T47D (cell line): ENCODE measurements at regions not wholly inside any gene's neighbourhood (a gene's known extent, or its start where the extent isn't known, plus 50 kb on each side); places are given as distances from the start of the nearest gene placed in this dataset.

Source experiments
- DNase-seq, 2 experiments: peaks; one replicate each; pipeline versions ENCODE4 v3.0.0 to v3.0.0-alpha.2; 2011 to 2012; ENCODE audit warnings: low read depth in 1 of 2, low spot score in 1 of 2
- JUND ChIP-seq: IDR thresholded peaks from 2 replicates; pipeline ENCODE4 v1.6.1; 2012; ENCODE audit warnings: low read depth
- in situ Hi-C: cut with HindIII; loops from 2 replicates; pipeline ENCODE4 v1.10.0; 2016; ENCODE audit warnings: low sequenced_read_pairs, low pct_unique_long_range_greater_than_20kb

DNA sequence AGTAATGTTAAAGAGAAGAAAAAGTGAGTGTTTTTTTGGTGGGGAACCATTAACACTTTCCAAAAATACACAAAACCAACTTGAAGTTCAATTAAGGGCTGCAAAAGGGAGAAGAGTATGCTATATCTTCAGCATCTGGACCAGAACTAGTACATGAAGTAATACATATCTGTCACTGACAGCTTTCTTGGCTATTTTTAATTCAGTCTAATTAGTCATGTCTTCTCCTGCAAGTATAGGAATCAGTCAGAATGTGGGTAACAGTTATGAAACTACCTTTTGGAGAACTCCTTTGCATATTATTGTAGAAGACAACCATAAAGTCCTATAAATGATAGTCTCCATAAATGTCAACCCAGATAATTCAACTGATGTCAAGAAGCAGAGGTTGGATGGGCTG, 901.2 kb downstream of the TTLL7 start:
- in situ Hi-C loops, result no loop called here
- no peak for TF ChIP-seq JUND

DNA sequence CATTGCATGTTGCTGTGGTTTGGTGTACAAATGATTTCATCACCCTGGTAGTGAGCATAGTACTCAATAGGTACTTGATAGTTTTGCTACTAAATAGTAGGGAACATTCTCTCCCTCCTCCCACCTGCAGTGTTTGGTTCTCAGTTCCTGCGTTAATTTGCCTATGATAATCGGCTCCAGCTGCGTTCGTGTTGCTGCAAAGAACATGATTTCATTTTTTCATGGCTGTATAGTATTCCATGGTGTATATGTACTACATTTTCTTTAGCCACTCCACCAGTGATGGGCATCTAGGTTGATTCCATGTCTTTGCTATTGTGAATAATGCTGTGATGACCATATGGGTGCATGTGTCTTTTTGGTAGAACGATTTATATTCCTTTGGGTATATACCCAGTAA, 903.4 kb downstream of the TTLL7 start:
- in situ Hi-C loops, result no loop called here
- no peak for DNase-seq
- TF ChIP-seq JUND, result no peak

More for the DNA sequence above, 901.2 kb downstream of the TTLL7 start:
- DNase-seq, result no peak

DNA sequence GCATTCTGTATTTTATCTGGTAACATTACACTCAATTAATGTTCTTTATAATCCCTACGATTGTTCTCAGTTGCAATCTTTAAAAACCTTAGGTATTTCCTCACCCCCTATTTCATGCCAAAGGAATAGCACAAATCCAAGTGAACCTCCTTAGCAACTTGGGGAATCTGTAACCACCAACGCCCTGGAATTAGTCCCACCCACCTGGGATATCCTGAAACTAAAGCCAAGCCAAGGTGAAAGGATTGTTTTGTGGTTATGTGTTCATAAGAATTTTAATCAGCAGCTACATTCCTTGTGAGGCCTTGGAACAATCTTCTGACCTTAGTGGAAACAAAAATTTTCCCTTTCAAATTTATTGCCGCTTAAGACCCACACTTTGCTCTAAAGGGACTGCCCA, 908.7 kb downstream of the TTLL7 start:
- no peak for DNase-seq
- in situ Hi-C loops, result no loop called here
- TF ChIP-seq JUND, result no peak

DNA sequence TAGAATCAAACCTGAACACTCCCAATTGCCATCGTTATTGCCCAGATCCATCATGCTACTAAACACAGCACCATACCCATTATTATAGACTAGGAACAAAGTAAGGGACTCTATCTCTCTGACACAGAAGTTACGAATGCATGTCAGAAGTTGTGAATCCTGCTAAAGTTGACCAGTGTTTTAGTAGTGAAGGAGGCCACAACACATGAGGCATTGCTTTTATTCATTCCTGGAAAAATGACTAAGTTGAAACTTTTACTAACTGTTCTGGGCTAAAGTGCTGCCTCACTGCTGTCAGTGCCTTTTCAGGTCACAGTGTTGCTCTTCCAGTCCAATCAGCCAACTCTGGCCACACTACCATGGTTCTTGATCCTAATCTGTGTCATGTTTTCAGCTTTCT, 911.1 kb downstream of the TTLL7 start:
- in situ Hi-C loops, result no loop called here
- no peak for DNase-seq
- no peak for TF ChIP-seq JUND

DNA sequence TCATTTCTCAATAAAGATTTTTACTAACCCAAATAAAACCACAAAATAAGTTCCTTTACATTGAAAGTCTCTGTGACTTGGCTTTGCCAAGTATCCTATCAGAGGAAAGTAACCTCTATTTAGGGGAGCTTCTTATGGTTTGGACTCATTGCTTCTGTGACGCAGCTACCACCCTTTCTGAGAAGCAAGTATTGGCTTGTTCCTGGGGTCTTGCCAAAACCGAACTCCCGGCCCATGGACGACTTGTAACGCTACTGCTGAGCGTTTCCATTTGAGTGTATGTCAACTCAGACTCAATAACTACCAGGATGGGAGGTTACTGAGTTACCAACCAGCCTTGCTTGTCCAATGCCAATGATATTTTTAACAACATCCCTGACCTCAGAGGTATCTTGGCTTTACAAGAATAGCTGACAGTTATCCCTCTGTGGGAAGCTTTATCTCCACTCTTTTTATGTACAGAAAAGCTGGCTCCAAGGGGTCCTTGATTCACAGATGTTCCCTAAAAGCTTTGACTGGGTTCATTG, 911.9 kb downstream of the TTLL7 start:
- no peak for TF ChIP-seq JUND
- in situ Hi-C loops, result no loop called here

DNA sequence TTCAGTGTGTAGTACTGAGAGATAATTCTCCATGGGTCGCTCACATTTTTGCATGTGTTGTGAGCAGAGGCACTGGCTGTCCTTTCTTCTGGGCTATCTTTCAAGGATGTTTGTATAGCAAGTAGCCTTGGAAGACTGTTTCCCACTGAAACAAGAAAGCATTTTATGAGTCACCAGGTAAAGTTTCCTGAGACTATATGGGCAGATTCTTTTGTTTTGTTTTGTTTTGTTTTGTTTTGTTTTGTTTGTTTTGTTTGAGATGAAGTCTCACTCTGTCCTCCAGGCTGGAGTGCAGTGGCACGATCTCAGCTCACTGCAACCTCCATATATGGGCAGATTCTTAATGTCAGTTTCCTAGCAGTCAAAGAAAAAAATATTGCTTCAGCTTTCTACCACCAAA, 912.6 kb downstream of the TTLL7 start:
- TF ChIP-seq JUND, result no peak
- DNase-seq, result peak in 1 of 2 experiments; percentile 20
- in situ Hi-C loops, result no loop called here

More for the DNA sequence above, 911.9 kb downstream of the TTLL7 start:
- DNase-seq, result no peak

DNA sequence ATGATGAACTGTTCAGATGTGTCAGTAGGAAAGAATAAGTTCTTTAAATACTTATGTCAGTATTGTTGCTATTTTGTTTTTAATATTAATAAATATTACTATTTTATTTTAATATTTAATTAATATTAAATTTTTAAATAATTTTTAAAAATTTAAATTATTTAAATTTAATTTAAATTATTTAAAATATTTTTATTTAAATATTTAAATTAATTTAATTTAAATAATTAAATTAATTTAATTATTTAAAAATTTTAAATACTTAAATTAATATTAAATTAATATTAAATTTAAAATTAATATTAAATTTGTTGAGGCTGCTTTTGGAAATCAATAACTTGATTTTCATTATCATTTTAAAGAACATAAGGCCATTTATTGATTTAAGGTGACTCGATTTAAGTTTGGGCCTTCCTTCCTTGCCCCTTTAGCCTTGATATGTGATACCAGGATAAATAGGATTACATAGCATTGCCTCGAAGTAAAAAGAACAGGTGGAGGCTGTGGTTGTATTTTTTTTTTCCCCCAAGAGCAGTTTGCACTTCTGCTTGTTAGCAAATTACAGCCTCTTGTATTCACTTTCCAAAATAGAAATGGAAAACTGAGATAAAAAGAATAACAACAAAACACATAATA, 915.2 kb downstream of the TTLL7 start:
- DNase-seq, result no peak
- in situ Hi-C loops, result no loop called here
- TF ChIP-seq JUND, result no peak

DNA sequence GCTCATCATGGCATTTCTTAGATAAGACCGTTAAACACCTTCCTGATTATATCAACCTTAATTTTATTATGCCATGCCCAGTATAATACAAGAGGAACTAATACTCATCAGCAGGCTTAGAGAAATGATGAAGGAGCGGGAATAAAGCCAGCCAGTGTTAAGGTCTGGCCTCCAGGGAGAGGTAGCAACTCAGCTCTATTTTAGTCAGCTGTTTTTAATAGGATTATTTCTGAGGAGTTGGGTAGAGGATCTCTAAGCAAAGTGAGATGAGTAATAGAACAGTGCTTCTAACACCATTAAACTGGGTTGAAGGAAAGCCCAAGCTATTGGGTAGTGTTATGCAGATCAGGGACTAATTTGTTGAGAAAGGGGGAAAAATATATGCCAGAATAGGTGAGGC, 921.5 kb downstream of the TTLL7 start:
- in situ Hi-C loops, result no loop called here
- no peak for DNase-seq
- TF ChIP-seq JUND, result no peak

DNA sequence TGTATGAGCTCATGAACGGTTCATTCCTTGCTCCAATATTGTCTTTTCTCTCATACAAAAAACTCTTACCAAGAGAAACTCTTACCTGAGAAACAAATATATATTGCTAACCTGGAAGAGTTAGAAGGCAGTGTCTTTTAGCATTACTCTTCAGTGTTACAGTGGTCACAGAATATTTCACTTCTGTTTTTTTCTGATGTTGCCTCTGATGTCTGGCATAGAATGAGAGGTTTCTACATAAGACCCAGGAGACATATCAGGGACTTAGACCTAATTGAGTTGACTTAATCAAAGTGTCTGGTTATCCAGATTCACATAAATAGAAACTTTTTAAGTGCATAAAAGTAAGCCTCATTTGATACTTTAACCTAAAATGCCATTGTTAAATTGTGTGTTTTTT, 923.8 kb downstream of the TTLL7 start:
- no peak for TF ChIP-seq JUND
- DNase-seq, result no peak
- in situ Hi-C loops, result no loop called here

DNA sequence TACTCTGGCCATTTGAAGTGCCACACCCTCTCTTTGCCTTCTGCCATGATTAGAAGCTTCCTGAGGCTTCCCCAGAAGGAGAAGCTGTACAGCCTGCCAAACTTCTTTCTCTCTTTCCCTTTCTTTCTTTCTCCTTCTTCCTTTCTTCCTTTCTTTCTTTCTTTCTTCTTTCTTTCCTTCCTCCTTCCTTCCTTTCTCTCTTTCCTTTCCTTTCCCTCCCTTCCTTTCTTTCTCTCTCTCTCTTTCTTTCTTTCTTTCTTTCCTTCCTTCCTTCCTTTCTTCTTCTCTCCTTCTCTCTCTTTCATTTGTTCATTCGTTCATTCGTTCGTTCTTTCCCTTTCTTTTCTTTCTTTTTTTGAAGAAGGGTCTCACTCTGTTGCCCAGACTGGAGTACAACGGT, 931.0 kb downstream of the TTLL7 start:
- in situ Hi-C loops, result no loop called here
- no peak for TF ChIP-seq JUND
- DNase-seq, result no peak

DNA sequence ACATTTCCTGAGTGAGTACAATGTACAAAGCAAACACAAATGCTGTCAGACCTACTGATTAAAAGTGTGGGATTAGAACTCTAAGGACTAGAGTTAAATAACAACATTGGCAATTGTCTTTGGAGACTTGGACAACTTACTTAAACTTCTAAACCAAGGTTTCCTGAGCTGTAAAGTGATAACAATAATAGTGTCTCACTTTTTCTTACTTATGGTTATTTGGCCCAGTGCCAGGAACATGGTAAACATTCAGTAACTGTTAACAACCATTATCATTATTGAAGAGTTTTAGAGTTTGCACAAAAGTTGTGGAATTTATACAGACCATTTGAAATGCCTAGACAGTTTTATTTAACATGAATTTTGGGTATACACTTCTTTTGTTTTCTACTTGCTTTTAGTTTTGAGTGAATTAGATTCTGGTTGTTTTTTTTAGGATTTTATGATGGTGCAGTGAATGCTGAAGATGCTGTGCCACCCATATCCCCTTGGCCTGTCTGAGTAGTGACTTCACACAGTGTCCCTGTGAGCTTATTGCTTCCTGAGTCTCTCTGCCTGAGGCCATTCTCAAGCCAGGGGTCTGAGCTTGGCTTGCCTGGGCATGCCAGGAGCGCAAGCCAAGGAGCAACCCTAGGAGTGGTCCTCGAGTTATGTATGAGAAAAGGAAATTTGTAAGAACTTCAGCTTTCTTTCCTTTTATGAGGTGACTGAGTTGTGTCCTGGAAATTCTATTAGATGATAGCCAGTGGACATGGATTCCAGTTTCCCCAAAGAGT, 932.8 kb downstream of the TTLL7 start:
- TF ChIP-seq JUND, result no peak
- in situ Hi-C loops, result no loop called here
- DNase-seq, result no peak

DNA sequence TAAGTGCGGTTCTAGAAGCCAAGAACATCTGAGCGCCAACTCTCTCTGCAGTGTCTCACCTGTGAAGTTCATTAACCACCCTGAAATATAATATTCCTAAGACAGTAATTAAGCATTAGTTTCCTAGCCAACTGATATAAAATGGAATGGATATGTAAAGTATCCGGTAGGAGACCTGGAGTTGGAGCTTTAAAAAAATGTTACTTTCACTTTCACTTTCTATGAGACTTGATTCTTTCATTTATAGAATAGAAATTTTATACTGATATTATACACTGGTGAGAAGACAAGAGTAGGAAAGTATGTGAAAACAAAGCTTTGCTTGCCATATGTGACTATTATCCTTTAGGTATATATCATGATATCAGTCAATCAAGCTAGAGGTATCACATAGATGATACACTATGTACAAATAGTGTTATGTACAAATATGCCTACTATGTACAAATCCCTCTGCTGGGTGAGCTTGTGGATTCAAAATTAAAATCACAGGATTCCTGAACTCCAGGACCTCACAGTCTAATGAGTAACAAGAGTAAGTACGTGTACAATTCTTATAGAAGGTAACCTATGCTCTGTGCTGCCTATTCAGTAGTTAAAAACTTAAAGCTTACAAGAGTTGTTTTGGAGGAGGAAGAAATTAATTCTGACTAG, 934.2 kb downstream of the TTLL7 start:
- DNase-seq, result no peak
- no peak for TF ChIP-seq JUND
- in situ Hi-C loops, result no loop called here
